GM18873 (cell line): ENCODE measurements at regions not wholly inside any gene's neighbourhood (a gene's known extent, or its start where the extent isn't known, plus 50 kb on each side); places are given as distances from the start of the nearest gene placed in this dataset.
"Not testable (repeated sequence)": the region's sequence is repeated elsewhere in the genome, so short reads cannot be mapped to it uniquely, and the experiment has no call there.

Source experiments
- ATAC-seq: cut with Tn5 transposase; IDR thresholded peaks from one replicate; pipeline ENCODE4 v1.9.1; 2021; ENCODE audit warnings: mild to moderate bottlenecking, moderate library complexity, moderate number of reproducible peaks; ENCODE audit not compliant: unreplicated experiment, low FRiP score

GRCh38 chr6:144507772-144508312 is 222.7 kb downstream of the UTRN start:
- ATAC-seq, result not testable (repeated sequence)

GRCh38 chr6:144510859-144511258 is 225.7 kb downstream of the UTRN start:
- no peak for ATAC-seq

GRCh38 chr6:144515761-144516160 is 230.6 kb downstream of the UTRN start:
- no peak for ATAC-seq

- ATAC-seq, result no peak
Observed at GRCh38 chr6:144519426-144519825, 234.3 kb downstream of the UTRN start.

- ATAC-seq, result no peak
Observed at GRCh38 chr6:144528743-144529425, 243.7 kb downstream of the UTRN start.

GRCh38 chr6:144530118-144530517 is 245.0 kb downstream of the UTRN start:
- ATAC-seq, result no peak

- not testable (repeated sequence) for ATAC-seq
Observed at GRCh38 chr6:144532238-144532637, 247.1 kb downstream of the UTRN start.

- no peak for ATAC-seq
Observed at GRCh38 chr6:144534180-144534579, 249.0 kb downstream of the UTRN start.

- no peak for ATAC-seq
Observed at GRCh38 chr6:144535630-144536029, 250.5 kb downstream of the UTRN start.

- ATAC-seq, result no peak
Observed at GRCh38 chr6:144536079-144536478, 250.9 kb downstream of the UTRN start.

GRCh38 chr6:144543006-144543871 is 258.1 kb downstream of the UTRN start:
- no peak for ATAC-seq

GRCh38 chr6:144544266-144544830 is 259.2 kb downstream of the UTRN start:
- peak; percentile 54 for ATAC-seq

- no peak for ATAC-seq
Observed at GRCh38 chr6:144546807-144547206, 261.7 kb downstream of the UTRN start.

GRCh38 chr6:144547409-144547808 is 262.3 kb downstream of the UTRN start:
- no peak for ATAC-seq

- ATAC-seq, result no peak
Observed at GRCh38 chr6:144548536-144548935, 263.4 kb downstream of the UTRN start.

GRCh38 chr6:144549837-144550747 is 265.0 kb downstream of the UTRN start:
- ATAC-seq, result no peak

GRCh38 chr6:144551339-144551738 is 266.2 kb downstream of the UTRN start:
- no peak for ATAC-seq

GRCh38 chr6:144555066-144555465 is 269.9 kb downstream of the UTRN start:
- no peak for ATAC-seq

- no peak for ATAC-seq
Observed at GRCh38 chr6:144559865-144560593, 274.9 kb downstream of the UTRN start.
